DND-41 (cell line): ENCODE measurements at regions not wholly inside any gene's neighbourhood (a gene's known extent, or its start where the extent isn't known, plus 50 kb on each side); places are given as distances from the start of the nearest gene placed in this dataset.

Experiments used
- CTCF ChIP-seq: IDR thresholded peaks from 2 replicates; pipeline ENCODE4 v1.5.1; 2012; ENCODE audit warnings: borderline replicate concordance, low read length, moderate library complexity, mild to moderate bottlenecking; ENCODE audit not compliant: poor library complexity, severe bottlenecking; ENCODE audit errors: extremely low read depth
- EZH2 ChIP-seq: IDR thresholded peaks from 3 replicates; pipeline ENCODE4 v1.6.1; 2012; ENCODE audit warnings: borderline replicate concordance, low read depth, mild to moderate bottlenecking, moderate library complexity, low read length, inconsistent platforms; ENCODE audit not compliant: severe bottlenecking

- TF ChIP-seq CTCF (no peak), EZH2 (no peak)
These were observed 81.7 kb downstream of the IRF8 start for GRCh38 chr16:85980686-85981085.
